ENCODE measurements at regions not wholly inside any gene's neighbourhood (a gene's known extent, or its start where the extent isn't known, plus 50 kb on each side); places are given as distances from the start of the nearest gene placed in this dataset.

DNA sequence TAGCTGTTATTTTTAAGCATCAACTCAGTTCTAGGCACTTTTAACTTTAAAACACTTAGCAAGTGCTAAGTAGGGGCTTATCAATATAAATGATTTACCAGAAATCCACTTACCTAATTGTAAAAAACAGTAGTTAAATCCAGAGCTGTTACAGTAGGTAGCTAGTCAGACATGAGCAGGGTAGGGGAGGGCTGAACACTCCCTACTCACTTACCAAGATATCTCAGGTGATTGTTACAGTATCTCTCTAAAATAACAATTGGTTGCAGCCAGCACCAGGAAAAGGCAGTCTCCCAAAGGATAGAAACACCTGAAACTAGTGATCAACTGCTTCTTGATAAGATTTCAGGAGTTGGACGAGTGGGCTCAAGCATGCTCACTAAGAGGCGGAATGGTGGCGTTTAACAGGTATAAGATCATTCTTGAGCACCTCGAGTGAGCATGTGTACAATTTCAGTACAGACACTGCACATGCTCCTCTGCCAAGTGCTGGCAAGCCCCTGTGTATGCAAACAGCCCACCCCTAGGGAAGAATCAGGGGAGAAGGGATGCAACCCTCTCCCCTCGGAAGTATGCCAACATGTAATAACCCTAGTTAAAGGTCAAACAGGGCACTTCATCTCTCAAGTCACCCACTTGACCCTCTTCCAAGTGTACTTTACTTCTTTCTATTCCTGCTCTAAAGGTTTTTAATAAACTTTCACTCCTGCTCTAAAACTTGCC is 1113.6 kb upstream of the SEL1L start:
- Histone ChIP-seq H3K36me3 (ENCODE audit: insufficient read depth, low read length) (no peaks in the 10 kb centered on the region), H3K27ac (ENCODE audit: low read length) (no peak overlapping the region), H3K9ac (ENCODE audit: low read depth, low read length) (no peak overlapping the region), H3K4me3 (ENCODE audit: low read depth in 1 of 2, low read length in 2 of 2) (no peak overlapping the region), H4K20me1 (ENCODE audit: insufficient read depth, low read length) (no peaks in the 10 kb centered on the region), H3K27me3 (ENCODE audit: insufficient read depth, low read length, poor library complexity) (no peaks in the 10 kb centered on the region), H3K9me3 (ENCODE audit: insufficient read depth, low read length, severe bottlenecking) (no peaks in the 10 kb centered on the region), H3K4me1 (ENCODE audit: insufficient read depth, low read length) (no peaks in the 10 kb centered on the region), H3K4me2 (ENCODE audit: insufficient read depth, low read length) (no peak overlapping the region), H3K79me2 (ENCODE audit: insufficient read depth, low read length) (no peaks in the 10 kb centered on the region), H2AFZ (ENCODE audit: low read depth, low read length) (no peak overlapping the region)
- TF ChIP-seq, protein P1, sequence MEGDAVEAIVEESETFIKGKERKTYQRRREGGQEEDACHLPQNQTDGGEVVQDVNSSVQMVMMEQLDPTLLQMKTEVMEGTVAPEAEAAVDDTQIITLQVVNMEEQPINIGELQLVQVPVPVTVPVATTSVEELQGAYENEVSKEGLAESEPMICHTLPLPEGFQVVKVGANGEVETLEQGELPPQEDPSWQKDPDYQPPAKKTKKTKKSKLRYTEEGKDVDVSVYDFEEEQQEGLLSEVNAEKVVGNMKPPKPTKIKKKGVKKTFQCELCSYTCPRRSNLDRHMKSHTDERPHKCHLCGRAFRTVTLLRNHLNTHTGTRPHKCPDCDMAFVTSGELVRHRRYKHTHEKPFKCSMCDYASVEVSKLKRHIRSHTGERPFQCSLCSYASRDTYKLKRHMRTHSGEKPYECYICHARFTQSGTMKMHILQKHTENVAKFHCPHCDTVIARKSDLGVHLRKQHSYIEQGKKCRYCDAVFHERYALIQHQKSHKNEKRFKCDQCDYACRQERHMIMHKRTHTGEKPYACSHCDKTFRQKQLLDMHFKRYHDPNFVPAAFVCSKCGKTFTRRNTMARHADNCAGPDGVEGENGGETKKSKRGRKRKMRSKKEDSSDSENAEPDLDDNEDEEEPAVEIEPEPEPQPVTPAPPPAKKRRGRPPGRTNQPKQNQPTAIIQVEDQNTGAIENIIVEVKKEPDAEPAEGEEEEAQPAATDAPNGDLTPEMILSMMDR (IDR thresholded peaks at IDR 0.05; ENCODE audit: borderline replicate concordance, extremely low read depth, low read length, poor library complexity, severe bottlenecking): no peak
- no peak for TF ChIP-seq EZH2 (IDR thresholded peaks at IDR 0.05; ENCODE audit: borderline replicate concordance, low read depth, low read length, severe bottlenecking)
- ATAC-seq (ENCODE audit: insufficient read depth, low read depth) (no peak), DNase-seq (no peak)

DNA sequence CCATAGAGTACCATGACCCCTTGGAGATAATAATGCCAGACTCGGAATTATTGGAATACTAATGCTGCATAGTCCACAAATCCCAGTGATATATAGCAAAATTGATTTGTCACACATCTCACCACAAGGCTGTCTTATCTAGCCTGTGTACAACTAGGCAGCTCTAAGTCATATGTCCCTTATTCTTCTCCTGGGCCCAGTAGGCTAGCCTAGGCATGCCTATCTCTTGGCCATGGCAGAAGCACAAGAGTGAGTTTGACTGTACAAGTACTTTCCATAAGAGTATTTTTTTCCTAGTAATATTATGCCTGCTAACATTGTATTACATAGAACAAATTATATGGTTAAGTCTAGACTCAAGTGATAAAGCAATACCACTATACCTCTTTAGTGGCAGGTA is 1122.1 kb upstream of the SEL1L start:
- Histone ChIP-seq H3K4me2 (ENCODE audit: insufficient read depth, low read length) (no peak overlapping the region), H3K9me3 (ENCODE audit: insufficient read depth, low read length, severe bottlenecking) (no peaks in the 10 kb centered on the region), H3K4me3 (ENCODE audit: low read depth in 1 of 2, low read length in 2 of 2) (no peak overlapping the region), H3K9ac (ENCODE audit: low read depth, low read length) (no peak overlapping the region), H3K36me3 (ENCODE audit: insufficient read depth, low read length) (no peaks in the 10 kb centered on the region), H3K4me1 (ENCODE audit: insufficient read depth, low read length) (no peaks in the 10 kb centered on the region), H3K27ac (ENCODE audit: low read length) (no peak overlapping the region), H3K27me3 (ENCODE audit: insufficient read depth, low read length, poor library complexity) (no peaks in the 10 kb centered on the region), H4K20me1 (ENCODE audit: insufficient read depth, low read length) (no peaks in the 10 kb centered on the region), H2AFZ (ENCODE audit: low read depth, low read length) (no peak overlapping the region), H3K79me2 (ENCODE audit: insufficient read depth, low read length) (no peaks in the 10 kb centered on the region)
- DNase-seq: no peak
- TF ChIP-seq, protein P1 (IDR thresholded peaks at IDR 0.05; ENCODE audit: borderline replicate concordance, extremely low read depth, low read length, poor library complexity, severe bottlenecking): no peak
- no peak for TF ChIP-seq EZH2 (IDR thresholded peaks at IDR 0.05; ENCODE audit: borderline replicate concordance, low read depth, low read length, severe bottlenecking)
- ATAC-seq (ENCODE audit: insufficient read depth, low read depth): no peak

DNA sequence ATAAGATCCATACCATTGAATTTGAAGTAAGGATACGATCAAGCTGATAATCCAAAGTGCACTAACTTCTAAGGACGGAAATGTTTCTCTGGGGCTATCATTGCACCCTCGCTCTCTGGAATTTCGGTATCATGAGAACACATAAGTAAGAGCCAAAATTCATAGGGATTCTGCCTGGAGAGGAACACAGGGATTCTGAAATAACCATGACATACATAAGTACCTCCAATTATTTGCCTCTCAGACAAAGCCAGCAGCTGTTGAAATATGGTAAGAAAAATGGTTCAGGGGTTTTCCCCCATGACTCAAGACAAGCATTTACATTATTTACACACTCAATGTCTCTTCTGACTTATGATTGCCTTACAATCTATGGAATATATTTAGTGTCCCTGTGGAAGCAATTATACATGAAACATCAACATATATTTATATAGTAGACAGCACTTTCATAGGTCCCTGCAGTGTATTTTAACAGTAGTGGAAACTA is 1123.6 kb upstream of the SEL1L start:
- TF ChIP-seq, protein P1 (IDR thresholded peaks at IDR 0.05; ENCODE audit: borderline replicate concordance, extremely low read depth, low read length, poor library complexity, severe bottlenecking): no peak
- no peak for TF ChIP-seq EZH2 (IDR thresholded peaks at IDR 0.05; ENCODE audit: borderline replicate concordance, low read depth, low read length, severe bottlenecking)
- H3K4me2 ChIP-seq (ENCODE audit: insufficient read depth, low read length): no peak overlapping the region
- ATAC-seq (ENCODE audit: insufficient read depth, low read depth) (no peak), DNase-seq (no peak)
- H3K27ac ChIP-seq (ENCODE audit: low read length): no peak overlapping the region
- no peaks in the 10 kb centered on the region for H3K9me3 ChIP-seq (ENCODE audit: insufficient read depth, low read length, severe bottlenecking)
- no peak overlapping the region for H3K9ac ChIP-seq (ENCODE audit: low read depth, low read length)
- H3K36me3 ChIP-seq (ENCODE audit: insufficient read depth, low read length): no peaks in the 10 kb centered on the region
- H3K79me2 ChIP-seq (ENCODE audit: insufficient read depth, low read length): no peaks in the 10 kb centered on the region
- no peak overlapping the region for H3K4me3 ChIP-seq (ENCODE audit: low read depth in 1 of 2, low read length in 2 of 2)
- H4K20me1 ChIP-seq (ENCODE audit: insufficient read depth, low read length): no peaks in the 10 kb centered on the region
- no peak overlapping the region for H2AFZ ChIP-seq (ENCODE audit: low read depth, low read length)
- no peaks in the 10 kb centered on the region for H3K27me3 ChIP-seq (ENCODE audit: insufficient read depth, low read length, poor library complexity)
- no peaks in the 10 kb centered on the region for H3K4me1 ChIP-seq (ENCODE audit: insufficient read depth, low read length)

Data from DND-41 (cell line).